ENCODE measurements at regions not wholly inside any gene's neighbourhood (a gene's known extent, or its start where the extent isn't known, plus 50 kb on each side); places are given as distances from the start of the nearest gene placed in this dataset.
"Not testable (repeated sequence)": the region's sequence is repeated elsewhere in the genome, so short reads cannot be mapped to it uniquely, and the experiment has no call there.

GRCh38 chr1:146826957-146827356 lies 111.2 kb upstream of the NBPF12 start:
- TF ChIP-seq PATZ1 (CRISPR knock-in tag; IDR thresholded peaks at IDR 0.05; ENCODE audit: borderline replicate concordance); ZFP3 (CRISPR knock-in tag; IDR thresholded peaks at IDR 0.05); ESRRG (CRISPR knock-in tag; IDR thresholded peaks at IDR 0.05); TCF4 (CRISPR knock-in tag; IDR thresholded peaks at IDR 0.05; ENCODE audit: borderline replicate concordance); RARB (CRISPR knock-in tag; IDR thresholded peaks at IDR 0.05); ARNTL (CRISPR knock-in tag; IDR thresholded peaks at IDR 0.05; ENCODE audit: borderline replicate concordance, low read depth); CSRNP3 (CRISPR knock-in tag; IDR thresholded peaks at IDR 0.05); CREB5 (CRISPR knock-in tag; IDR thresholded peaks at IDR 0.05; ENCODE audit: low read depth); GLIS3 (CRISPR knock-in tag; IDR thresholded peaks at IDR 0.05); CSDC2 (CRISPR knock-in tag; IDR thresholded peaks at IDR 0.05); ZFP30 (CRISPR knock-in tag; IDR thresholded peaks at IDR 0.05); ZC3H10 (CRISPR knock-in tag; IDR thresholded peaks at IDR 0.05); POU6F1 (CRISPR knock-in tag; IDR thresholded peaks at IDR 0.05; ENCODE audit: borderline replicate concordance, low read depth); ZNF70 (CRISPR knock-in tag; IDR thresholded peaks at IDR 0.05): not testable (repeated sequence)
